Kidney (tissue), 13 donors: ENCODE measurements at regions not wholly inside any gene's neighbourhood (a gene's known extent, or its start where the extent isn't known, plus 50 kb on each side); places are given as distances from the start of the nearest gene placed in this dataset.
"Not testable (repeated sequence)": the region's sequence is repeated elsewhere in the genome, so short reads cannot be mapped to it uniquely, and the experiment has no call there.

ENCODE experiments used
- DNase-seq, 5 donors: peaks; one replicate each; pipeline ENCODE4 v3.0.0-alpha.2; 2013 to 2020
- FAIRE-seq: peaks from 2 replicates; lab custom pipeline; 2012; peaks lifted over from hg19 to GRCh38; lab: Jason Lieb, UNC
- H3K27ac ChIP-seq, 2 donors: one replicate each; pipeline ENCODE4 v1.7.0; 2013; ENCODE audit warnings: low read depth in 2 of 2, low read length in 2 of 2, inconsistent platforms in 1 of 2
- H3K27me3 ChIP-seq: one replicate; pipeline ENCODE4 v1.7.1; 2013; ENCODE audit warnings: low read length, inconsistent platforms; ENCODE audit not compliant: control insufficient read depth, insufficient read depth
- H3K36me3 ChIP-seq, 3 donors: one replicate each; pipeline versions ENCODE4 v1.7.0 to v1.7.1; 2013; ENCODE audit warnings: low read length in 3 of 3, control low read depth in 1 of 3, inconsistent platforms in 1 of 3; ENCODE audit not compliant: insufficient read depth in 3 of 3, control insufficient read depth in 2 of 3
- H3K4me1 ChIP-seq, 3 donors: one replicate each; pipeline versions ENCODE4 v1.7.0 to v1.7.1; 2013; ENCODE audit warnings: low read length in 3 of 3, inconsistent platforms in 1 of 3, low read depth in 1 of 3; ENCODE audit not compliant: control insufficient read depth in 2 of 3, insufficient read depth in 2 of 3
- H3K4me3 ChIP-seq, 3 donors: one replicate each; pipeline versions ENCODE4 v1.7.0 to v1.8.1; 2013; ENCODE audit warnings: low read length in 3 of 3, control low read depth in 1 of 3, inconsistent platforms in 1 of 3
- H3K9ac ChIP-seq, 3 donors: one replicate each; pipeline versions ENCODE4 v1.7.0 to v1.7.1; 2013; ENCODE audit warnings: low read length in 3 of 3, control low read depth in 1 of 3, inconsistent platforms in 1 of 3
- H3K9me3 ChIP-seq, 3 donors: one replicate each; pipeline versions ENCODE4 v1.7.0 to v1.7.1; 2013; ENCODE audit warnings: low read length in 3 of 3, control low read depth in 1 of 3, inconsistent platforms in 1 of 3; ENCODE audit not compliant: control insufficient read depth in 2 of 3, insufficient read depth in 1 of 3
- intact Hi-C: fragments of 100-400 bp; cut with DNase I; formaldehyde crosslinking; loops from one replicate; pipeline ENCODE4 v1.11.1; 2022
- TF ChIP-seq, protein P1 (sequence below): IDR thresholded peaks from 3 replicates; pipeline ENCODE4 v1.5.1; 2012; ENCODE audit warnings: mild to moderate bottlenecking, moderate library complexity, borderline replicate concordance; ENCODE audit not compliant: insufficient read depth; ENCODE audit errors: extremely low read depth
- donor health status: control.
- donor health status: control.
- donor health status: control.
- donor health status: control.
- donor health status: control.
- donor health status: DM: yes; HTN: yes; CAD: no.
- donor health status: Normal renal cell carcinoma (clear cell type).

DNA sequence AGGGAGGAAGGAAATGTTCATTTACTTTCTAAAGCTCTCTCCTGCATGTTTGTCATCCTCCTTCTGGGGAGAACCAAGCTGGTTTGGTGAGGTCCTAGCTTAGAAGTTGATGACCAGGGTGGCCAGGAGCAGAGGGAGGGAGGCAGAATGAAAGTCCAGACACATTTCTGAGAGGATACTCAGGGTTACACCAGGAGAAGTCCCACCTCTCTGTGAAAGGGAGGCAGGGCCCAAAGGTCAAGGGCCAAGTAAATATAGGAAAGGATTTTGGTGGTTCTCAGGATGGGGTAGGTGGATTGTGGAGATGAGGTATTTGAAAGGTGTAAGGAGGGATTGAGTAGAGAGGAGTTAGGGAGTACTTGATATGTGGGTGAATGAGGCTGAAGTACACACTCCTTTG is 58.0 kb upstream of the FBXO11 start:
- FAIRE-seq = no peak
- H3K9ac ChIP-seq = no peak overlapping the region
- H3K4me3 ChIP-seq = no peak overlapping the region
- no peak for DNase-seq
- intact Hi-C loops = no loop called here
- TF ChIP-seq, protein P1, sequence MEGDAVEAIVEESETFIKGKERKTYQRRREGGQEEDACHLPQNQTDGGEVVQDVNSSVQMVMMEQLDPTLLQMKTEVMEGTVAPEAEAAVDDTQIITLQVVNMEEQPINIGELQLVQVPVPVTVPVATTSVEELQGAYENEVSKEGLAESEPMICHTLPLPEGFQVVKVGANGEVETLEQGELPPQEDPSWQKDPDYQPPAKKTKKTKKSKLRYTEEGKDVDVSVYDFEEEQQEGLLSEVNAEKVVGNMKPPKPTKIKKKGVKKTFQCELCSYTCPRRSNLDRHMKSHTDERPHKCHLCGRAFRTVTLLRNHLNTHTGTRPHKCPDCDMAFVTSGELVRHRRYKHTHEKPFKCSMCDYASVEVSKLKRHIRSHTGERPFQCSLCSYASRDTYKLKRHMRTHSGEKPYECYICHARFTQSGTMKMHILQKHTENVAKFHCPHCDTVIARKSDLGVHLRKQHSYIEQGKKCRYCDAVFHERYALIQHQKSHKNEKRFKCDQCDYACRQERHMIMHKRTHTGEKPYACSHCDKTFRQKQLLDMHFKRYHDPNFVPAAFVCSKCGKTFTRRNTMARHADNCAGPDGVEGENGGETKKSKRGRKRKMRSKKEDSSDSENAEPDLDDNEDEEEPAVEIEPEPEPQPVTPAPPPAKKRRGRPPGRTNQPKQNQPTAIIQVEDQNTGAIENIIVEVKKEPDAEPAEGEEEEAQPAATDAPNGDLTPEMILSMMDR = no peak
- H3K36me3 ChIP-seq = no peaks in the 10 kb centered on the region
- H3K4me1 ChIP-seq = no peaks in the 10 kb centered on the region
- H3K27me3 ChIP-seq = no peaks in the 10 kb centered on the region
- no peak overlapping the region for H3K27ac ChIP-seq
- no peaks in the 10 kb centered on the region for H3K9me3 ChIP-seq

DNA sequence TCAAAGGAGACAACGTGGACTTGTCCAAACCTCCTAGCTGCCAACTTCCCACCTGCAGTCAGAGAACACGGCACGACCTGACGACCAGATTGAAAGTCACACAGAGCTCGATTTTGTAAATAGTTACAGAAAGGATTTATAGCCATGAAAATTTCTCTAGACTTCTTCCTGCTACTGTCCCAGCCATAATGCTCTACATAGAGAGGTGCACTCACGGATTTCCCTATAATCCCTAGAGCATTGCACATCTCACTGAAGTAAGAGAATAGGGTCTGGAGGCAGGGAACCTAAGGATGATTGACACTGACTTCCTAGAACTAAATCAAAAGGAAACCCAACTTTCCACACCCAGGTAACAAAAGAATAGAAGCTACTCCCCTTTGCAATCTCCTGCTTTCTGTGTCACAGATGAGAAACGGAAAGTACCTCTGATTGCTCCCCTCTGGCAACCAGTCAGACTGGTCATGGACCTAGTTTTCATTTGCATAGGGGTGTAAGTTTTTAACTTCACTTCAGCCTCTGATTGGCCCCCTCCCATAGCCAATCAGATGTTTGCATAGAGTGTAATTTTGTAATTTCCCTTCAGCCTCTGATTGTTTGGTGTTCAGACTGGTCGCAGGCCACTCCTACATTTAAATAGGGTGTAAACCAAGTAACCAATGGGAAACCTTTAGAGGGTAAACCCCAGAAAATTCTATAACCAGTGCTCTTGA is 58.6 kb upstream of the FBXO11 start:
- DNase-seq = no peak
- intact Hi-C loops = no loop called here
- Histone ChIP-seq H3K4me1 (no peaks in the 10 kb centered on the region), H3K36me3 (no peaks in the 10 kb centered on the region), H3K9ac (no peak overlapping the region), H3K4me3 (no peak overlapping the region), H3K27me3 (no peaks in the 10 kb centered on the region), H3K27ac (no peak overlapping the region), H3K9me3 (no peaks in the 10 kb centered on the region)
- no peak for FAIRE-seq
- TF ChIP-seq, protein P1 = no peak

DNA sequence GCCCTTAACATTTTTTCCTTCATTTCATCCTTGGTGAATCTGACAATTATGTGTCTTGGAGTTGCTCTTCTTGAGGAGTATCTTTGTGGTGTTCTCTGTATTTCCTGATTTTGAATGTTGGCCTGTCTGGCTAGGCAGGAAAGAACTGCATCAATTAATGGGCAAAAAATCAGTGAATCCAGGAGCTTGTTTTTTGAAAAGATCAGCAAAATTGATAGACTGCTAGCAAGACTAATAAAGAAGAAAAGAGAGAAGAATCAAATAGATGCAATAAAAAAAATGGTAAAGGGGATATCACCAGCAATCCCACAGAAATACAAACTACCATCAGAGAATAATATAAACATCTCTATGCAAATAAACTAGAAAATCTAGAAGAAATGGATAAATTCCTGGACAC is 70.4 kb upstream of the FBXO11 start:
- H3K9ac ChIP-seq, DNase-seq, H3K27me3 ChIP-seq, H3K4me3 ChIP-seq, H3K27ac ChIP-seq, H3K4me1 ChIP-seq, FAIRE-seq, H3K36me3 ChIP-seq, intact Hi-C loops, H3K9me3 ChIP-seq: not testable (repeated sequence)

DNA sequence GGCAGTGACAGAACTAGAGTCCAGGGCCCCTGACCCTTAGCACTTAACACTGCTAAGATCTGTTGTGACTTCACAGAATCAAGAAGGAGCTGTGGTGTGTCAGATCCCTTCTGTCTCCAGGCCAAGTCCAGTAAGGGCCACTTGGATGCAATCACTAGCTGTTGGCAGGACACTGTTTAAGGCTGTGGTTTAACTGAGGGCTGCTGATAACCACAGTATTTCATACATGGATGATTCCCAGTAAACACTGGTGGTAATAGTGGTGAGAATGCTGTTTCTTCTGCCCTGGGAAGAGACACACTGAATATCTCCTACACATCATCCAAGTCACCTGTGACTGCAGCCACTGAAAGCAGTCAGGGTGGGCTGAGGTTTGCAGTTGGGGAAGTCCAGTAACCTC is 77.7 kb upstream of the FBXO11 start:
- FAIRE-seq = no peak
- DNase-seq = no peak
- Histone ChIP-seq H3K27me3 (no peaks in the 10 kb centered on the region), H3K36me3 (no peaks in the 10 kb centered on the region), H3K4me3 (no peak overlapping the region), H3K4me1 (no peaks in the 10 kb centered on the region), H3K27ac (no peak overlapping the region), H3K9ac (no peak overlapping the region), H3K9me3 (no peaks in the 10 kb centered on the region)
- TF ChIP-seq, protein P1 = no peak
- intact Hi-C loops = no loop called here
